ENCODE measurements at regions not wholly inside any gene's neighbourhood (a gene's known extent, or its start where the extent isn't known, plus 50 kb on each side); places are given as distances from the start of the nearest gene placed in this dataset.
"Not testable (repeated sequence)": the region's sequence is repeated elsewhere in the genome, so short reads cannot be mapped to it uniquely, and the experiment has no call there.

DNA sequence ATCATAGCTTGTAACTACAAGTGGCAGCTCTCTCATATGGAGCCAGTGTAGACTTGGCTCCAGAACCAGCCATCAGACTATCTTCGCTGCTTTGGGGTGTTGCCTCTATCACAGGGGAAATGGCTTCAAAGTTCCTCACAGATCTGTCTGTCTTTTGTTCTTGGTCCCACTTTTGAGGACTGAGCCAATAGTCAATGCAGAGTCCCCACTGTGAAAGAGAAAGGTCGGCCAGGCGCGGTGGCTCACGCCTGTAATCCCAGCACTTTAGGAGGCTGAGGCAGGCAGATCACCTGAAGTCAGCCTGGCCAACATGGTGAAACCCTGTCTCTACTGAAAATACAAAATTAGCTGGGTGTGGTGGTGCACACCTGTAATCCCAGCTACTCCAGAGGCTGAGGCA, 86.9 kb upstream of the FZD7 start:
- H3K4me2 ChIP-seq (ENCODE audit: insufficient read depth, low read length); in situ Hi-C loops (cut with MboI); ATAC-seq; BruUV-seq (replicated peaks); H3K9me1 ChIP-seq (ENCODE audit: control insufficient read depth, insufficient read depth, low read length); FAIRE-seq; POLR2A ChIA-PET; H3K9me3 ChIP-seq (replicated peaks; ENCODE audit: control insufficient read depth, insufficient read depth, low read depth, low read length); H3K9ac ChIP-seq (ENCODE audit: insufficient read depth in 1 of 2, low read depth in 2 of 2, low read length in 2 of 2); intact Hi-C loops (cut with micrococcal nuclease); DNase-seq (ENCODE audit: extremely low read depth in 1 of 4, low spot score in 3 of 4); H3K4me3 ChIP-seq; H4K20me1 ChIP-seq (replicated peaks; ENCODE audit: control insufficient read depth, insufficient read depth, low read length); H3K36me3 ChIP-seq (ENCODE audit: control insufficient read depth, insufficient read depth, low read length); H3K27ac ChIP-seq (ENCODE audit: extremely low read depth, low read depth, low read length); CTCF ChIA-PET (ENCODE audit: low intra/inter-chr PET ratio); H3K79me2 ChIP-seq (ENCODE audit: control insufficient read depth, insufficient read depth, low read length); H3K4me1 ChIP-seq (replicated peaks in 1 of 2; ENCODE audit: control insufficient read depth in 2 of 2, insufficient read depth in 2 of 2, low read length in 2 of 2); H2AFZ ChIP-seq (ENCODE audit: low read depth, low read length): not testable (repeated sequence)
- 0% methylated on average over 5 of the region's 5 CpGs for WGBS (ENCODE audit: insufficient coverage, low coverage, missing lambda C conversion rate)
- H3K27me3 ChIP-seq (ENCODE audit: control insufficient read depth in 2 of 2, insufficient read depth in 2 of 2, low read length in 2 of 2): peaks cover 0 to 22% of the 10 kb centered on the region in 2 experiments; a peak in 3 of 5 replicates

DNA sequence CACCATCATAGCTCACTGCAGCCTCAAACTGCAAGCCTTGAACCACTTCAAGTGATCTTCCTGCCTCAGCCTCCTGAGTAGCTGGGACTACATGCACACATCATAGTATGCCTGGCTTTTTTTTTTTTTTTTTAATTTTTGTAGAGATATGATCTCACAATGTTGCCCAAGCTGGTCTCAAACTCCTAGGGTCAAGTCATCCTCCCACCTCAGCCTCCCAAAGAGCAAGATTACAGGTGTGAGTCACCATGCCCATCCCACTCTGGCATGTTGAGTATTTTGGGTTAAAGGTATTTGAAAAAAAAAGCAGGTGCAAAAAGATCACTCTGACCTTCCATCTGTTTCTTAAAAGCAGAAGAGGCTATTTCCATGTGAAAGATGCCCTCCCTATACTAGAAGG, 86.4 kb upstream of the FZD7 start:
- no TSS peak for BruUV-seq (replicated peaks)
- Histone ChIP-seq H3K36me3 (ENCODE audit: control insufficient read depth, insufficient read depth, low read length) (no peaks in the 10 kb centered on the region), H3K9me1 (ENCODE audit: control insufficient read depth, insufficient read depth, low read length) (no peaks in the 10 kb centered on the region), H3K27me3 (ENCODE audit: control insufficient read depth in 2 of 2, insufficient read depth in 2 of 2, low read length in 2 of 2) (peaks cover 0 to 26% of the 10 kb centered on the region in 2 experiments; a peak in 3 of 5 replicates), H3K79me2 (ENCODE audit: control insufficient read depth, insufficient read depth, low read length) (no peaks in the 10 kb centered on the region), H3K9me3 (replicated peaks; ENCODE audit: control insufficient read depth, insufficient read depth, low read depth, low read length) (no peaks in the 10 kb centered on the region), H3K4me1 (replicated peaks in 1 of 2; ENCODE audit: control insufficient read depth in 2 of 2, insufficient read depth in 2 of 2, low read length in 2 of 2) (peaks cover 0 to 4% of the 10 kb centered on the region in 2 experiments; a peak in 2 of 5 replicates), H4K20me1 (replicated peaks; ENCODE audit: control insufficient read depth, insufficient read depth, low read length) (no peaks in the 10 kb centered on the region), H3K9ac (ENCODE audit: insufficient read depth in 1 of 2, low read depth in 2 of 2, low read length in 2 of 2) (no peak overlapping the region), H3K4me3 (no peak overlapping the region), H2AFZ (ENCODE audit: low read depth, low read length) (no peak overlapping the region), H3K4me2 (ENCODE audit: insufficient read depth, low read length) (no peak overlapping the region), H3K27ac (ENCODE audit: extremely low read depth, low read depth, low read length) (no peak overlapping the region)
- FAIRE-seq: no peak
- intact Hi-C loops (cut with micrococcal nuclease): no loop called here
- ChIA-PET POLR2A (no interaction called here), CTCF (ENCODE audit: low intra/inter-chr PET ratio) (no interaction called here)
- in situ Hi-C loops (cut with MboI): no loop called here
- DNase-seq (ENCODE audit: extremely low read depth in 1 of 4, low spot score in 3 of 4): no peak
- TF ChIP-seq, protein P1, sequence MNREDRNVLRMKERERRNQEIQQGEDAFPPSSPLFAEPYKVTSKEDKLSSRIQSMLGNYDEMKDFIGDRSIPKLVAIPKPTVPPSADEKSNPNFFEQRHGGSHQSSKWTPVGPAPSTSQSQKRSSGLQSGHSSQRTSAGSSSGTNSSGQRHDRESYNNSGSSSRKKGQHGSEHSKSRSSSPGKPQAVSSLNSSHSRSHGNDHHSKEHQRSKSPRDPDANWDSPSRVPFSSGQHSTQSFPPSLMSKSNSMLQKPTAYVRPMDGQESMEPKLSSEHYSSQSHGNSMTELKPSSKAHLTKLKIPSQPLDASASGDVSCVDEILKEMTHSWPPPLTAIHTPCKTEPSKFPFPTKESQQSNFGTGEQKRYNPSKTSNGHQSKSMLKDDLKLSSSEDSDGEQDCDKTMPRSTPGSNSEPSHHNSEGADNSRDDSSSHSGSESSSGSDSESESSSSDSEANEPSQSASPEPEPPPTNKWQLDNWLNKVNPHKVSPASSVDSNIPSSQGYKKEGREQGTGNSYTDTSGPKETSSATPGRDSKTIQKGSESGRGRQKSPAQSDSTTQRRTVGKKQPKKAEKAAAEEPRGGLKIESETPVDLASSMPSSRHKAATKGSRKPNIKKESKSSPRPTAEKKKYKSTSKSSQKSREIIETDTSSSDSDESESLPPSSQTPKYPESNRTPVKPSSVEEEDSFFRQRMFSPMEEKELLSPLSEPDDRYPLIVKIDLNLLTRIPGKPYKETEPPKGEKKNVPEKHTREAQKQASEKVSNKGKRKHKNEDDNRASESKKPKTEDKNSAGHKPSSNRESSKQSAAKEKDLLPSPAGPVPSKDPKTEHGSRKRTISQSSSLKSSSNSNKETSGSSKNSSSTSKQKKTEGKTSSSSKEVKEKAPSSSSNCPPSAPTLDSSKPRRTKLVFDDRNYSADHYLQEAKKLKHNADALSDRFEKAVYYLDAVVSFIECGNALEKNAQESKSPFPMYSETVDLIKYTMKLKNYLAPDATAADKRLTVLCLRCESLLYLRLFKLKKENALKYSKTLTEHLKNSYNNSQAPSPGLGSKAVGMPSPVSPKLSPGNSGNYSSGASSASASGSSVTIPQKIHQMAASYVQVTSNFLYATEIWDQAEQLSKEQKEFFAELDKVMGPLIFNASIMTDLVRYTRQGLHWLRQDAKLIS (CRISPR knock-in tag; IDR thresholded peaks at IDR 0.05): no peak
- TF ChIP-seq, protein P2, sequence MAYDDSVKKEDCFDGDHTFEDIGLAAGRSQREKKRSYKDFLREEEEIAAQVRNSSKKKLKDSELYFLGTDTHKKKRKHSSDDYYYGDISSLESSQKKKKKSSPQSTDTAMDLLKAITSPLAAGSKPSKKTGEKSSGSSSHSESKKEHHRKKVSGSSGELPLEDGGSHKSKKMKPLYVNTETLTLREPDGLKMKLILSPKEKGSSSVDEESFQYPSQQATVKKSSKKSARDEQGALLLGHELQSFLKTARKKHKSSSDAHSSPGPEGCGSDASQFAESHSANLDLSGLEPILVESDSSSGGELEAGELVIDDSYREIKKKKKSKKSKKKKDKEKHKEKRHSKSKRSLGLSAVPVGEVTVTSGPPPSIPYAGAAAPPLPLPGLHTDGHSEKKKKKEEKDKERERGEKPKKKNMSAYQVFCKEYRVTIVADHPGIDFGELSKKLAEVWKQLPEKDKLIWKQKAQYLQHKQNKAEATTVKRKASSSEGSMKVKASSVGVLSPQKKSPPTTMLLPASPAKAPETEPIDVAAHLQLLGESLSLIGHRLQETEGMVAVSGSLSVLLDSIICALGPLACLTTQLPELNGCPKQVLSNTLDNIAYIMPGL (CRISPR knock-in tag; IDR thresholded peaks at IDR 0.05): no peak
- no peak for ATAC-seq

Measured in K562 (cell line).